Bronchial epithelial cell (primary cell): ENCODE measurements at regions not wholly inside any gene's neighbourhood (a gene's known extent, or its start where the extent isn't known, plus 50 kb on each side); places are given as distances from the start of the nearest gene placed in this dataset.

Experiments
- DNase-seq: peaks from one replicate; pipeline ENCODE4 v3.0.0-alpha.2; 2010; ENCODE audit warnings: low read depth
- FAIRE-seq: peaks from 2 replicates; lab custom pipeline; 2011; peaks lifted over from hg19 to GRCh38; lab: Jason Lieb, UNC
- H3K27me3 ChIP-seq: 2 replicates; pipeline ENCODE4 v1.5.1; 2011; ENCODE audit warnings: low read length; ENCODE audit not compliant: control insufficient read depth, insufficient read depth
- H3K36me3 ChIP-seq: 2 replicates; pipeline ENCODE4 v1.5.1; 2011; ENCODE audit warnings: low read length; ENCODE audit not compliant: control insufficient read depth, insufficient read depth
- H3K4me3 ChIP-seq: 2 replicates; pipeline ENCODE4 v1.5.1; 2011; ENCODE audit warnings: mild to moderate bottlenecking, low read depth, low read length, control low read depth
- TF ChIP-seq, protein P1 (sequence below): IDR thresholded peaks from 2 replicates; pipeline ENCODE4 v1.5.1; 2011; ENCODE audit warnings: mild to moderate bottlenecking, moderate library complexity, low read length, control low read depth, inconsistent platforms; ENCODE audit not compliant: insufficient read depth, severe bottlenecking

DNA sequence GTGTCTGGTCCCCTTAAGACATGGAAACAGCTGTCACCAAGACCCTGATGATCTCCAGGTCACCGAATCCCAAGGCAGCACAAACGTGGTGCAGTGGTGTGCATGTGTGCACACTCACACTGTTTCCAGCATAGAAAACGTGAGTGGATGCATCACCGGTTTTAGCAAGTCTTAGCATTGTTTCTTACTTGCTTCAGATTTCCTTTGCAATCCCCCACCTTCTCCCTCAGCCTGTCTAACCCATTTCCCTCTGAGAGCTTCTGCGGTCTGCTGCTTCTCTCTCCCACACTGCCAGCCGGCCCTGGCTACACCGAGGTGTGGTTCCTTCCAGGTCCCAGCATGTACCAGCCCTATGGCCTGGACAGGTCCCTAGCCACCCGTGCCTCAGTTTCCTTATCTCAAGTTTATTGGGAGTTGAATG lies 343.4 kb upstream of the HS6ST1 start:
- no peak for DNase-seq
- no peak overlapping the region for H3K4me3 ChIP-seq
- FAIRE-seq = no peak
- no peaks in the 10 kb centered on the region for H3K27me3 ChIP-seq
- H3K36me3 ChIP-seq = no peaks in the 10 kb centered on the region
- TF ChIP-seq, protein P1, sequence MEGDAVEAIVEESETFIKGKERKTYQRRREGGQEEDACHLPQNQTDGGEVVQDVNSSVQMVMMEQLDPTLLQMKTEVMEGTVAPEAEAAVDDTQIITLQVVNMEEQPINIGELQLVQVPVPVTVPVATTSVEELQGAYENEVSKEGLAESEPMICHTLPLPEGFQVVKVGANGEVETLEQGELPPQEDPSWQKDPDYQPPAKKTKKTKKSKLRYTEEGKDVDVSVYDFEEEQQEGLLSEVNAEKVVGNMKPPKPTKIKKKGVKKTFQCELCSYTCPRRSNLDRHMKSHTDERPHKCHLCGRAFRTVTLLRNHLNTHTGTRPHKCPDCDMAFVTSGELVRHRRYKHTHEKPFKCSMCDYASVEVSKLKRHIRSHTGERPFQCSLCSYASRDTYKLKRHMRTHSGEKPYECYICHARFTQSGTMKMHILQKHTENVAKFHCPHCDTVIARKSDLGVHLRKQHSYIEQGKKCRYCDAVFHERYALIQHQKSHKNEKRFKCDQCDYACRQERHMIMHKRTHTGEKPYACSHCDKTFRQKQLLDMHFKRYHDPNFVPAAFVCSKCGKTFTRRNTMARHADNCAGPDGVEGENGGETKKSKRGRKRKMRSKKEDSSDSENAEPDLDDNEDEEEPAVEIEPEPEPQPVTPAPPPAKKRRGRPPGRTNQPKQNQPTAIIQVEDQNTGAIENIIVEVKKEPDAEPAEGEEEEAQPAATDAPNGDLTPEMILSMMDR = no peak

DNA sequence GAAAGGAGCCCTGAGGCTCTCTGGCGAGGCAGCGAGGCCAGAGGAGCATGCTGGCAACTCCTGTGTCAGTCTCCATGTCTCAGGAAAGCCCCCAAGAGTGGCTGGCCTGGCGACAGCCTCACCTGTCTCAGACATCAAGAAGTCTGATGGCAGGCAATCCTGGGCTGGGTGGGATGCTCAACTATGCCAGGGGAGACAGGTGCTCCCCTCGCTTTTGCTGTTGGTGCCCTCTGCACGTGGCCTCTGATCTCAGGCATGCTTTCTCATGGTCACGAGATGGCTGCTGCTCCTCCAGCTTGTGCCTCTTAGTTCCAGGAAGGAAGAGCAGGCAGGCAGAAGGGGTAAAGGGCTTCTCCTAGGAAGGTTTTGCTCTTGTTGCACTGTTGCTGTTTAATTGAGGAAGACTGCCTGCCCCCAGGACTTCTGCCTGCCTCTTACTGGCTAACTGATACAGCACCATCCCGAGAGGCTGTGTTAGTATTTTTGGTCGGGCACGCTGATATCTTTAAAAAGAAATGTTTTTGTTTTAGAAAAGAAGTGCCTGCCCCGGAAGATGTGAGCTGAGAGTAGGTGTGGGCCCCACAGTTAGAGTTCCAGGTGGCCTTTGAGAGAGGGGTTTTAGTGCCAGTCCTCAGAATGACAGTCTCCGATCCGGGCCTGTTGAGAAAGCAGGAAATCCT lies 344.8 kb upstream of the HS6ST1 start:
- Histone ChIP-seq H3K36me3 (no peaks in the 10 kb centered on the region), H3K27me3 (no peaks in the 10 kb centered on the region), H3K4me3 (no peak overlapping the region)
- FAIRE-seq (no peak), DNase-seq (no peak)
- TF ChIP-seq, protein P1 = no peak

DNA sequence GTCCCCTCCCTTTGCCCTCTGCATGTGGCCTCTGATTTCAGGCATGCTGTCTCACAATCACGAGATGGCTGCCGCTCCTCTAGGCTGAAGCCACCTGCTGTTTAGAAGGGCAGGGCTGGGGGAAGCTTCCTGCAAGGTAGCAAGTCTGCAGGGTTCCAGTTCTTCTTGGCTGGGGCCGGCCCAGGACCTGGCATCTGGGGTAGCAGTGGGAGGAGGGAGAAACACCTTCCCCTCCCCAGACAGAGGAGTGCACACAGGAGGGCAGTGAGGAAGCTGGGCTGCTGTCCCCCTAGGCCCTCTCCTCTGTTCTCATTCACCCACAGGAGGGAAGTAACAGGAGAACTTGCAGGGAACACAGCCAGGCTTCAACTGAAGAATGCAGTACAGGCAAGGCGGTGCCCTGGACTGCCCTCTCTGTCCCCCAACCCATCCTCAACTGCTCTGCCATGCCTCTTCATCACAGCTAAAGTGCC lies 345.9 kb upstream of the HS6ST1 start:
- FAIRE-seq (peak; percentile 58), DNase-seq (no peak)
- H3K36me3 ChIP-seq = no peaks in the 10 kb centered on the region
- no peaks in the 10 kb centered on the region for H3K27me3 ChIP-seq
- TF ChIP-seq, protein P1 = no peak
- no peak overlapping the region for H3K4me3 ChIP-seq

DNA sequence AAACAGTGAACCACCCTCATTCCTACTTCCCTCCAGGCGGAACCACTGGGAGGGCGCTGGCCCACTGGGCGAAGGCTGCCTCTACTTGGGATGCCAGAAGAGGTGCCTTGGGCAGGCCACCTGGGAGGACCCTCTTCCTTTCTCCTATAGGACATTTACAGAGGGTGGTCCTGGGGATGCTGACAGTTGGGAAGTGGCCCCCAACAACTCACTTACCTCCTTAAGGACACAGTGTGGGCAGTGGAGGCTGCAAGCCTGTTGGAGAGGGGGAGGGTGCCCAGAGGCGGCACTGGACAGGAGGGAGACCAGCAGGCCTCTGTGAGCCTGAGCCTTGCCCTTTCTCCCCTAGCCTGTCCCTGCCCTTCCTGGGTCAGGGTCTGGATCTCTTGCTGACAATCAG lies 346.4 kb upstream of the HS6ST1 start:
- TF ChIP-seq, protein P1 = no peak
- no peak overlapping the region for H3K4me3 ChIP-seq
- H3K27me3 ChIP-seq = no peaks in the 10 kb centered on the region
- no peak for FAIRE-seq
- H3K36me3 ChIP-seq = no peaks in the 10 kb centered on the region
- no peak for DNase-seq

DNA sequence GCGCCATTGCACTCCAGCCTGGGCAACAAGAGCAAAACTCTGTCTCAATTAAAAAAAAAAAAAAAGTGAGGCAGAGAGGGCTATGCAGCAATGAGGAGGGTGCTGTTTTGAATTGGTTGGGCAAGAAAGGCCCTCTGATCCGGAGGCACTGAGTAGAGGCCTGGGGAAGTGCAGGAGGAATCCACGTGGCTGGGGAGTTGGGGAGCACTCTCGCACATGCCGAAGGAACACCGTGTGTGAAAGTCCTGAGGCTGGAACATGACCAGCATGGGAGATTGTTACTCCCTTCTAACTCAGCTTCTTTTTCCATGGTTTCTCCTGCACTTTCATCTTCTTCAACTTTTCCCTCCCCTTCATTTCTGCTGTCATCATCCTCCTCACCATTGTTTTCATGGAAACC lies 347.9 kb upstream of the HS6ST1 start:
- TF ChIP-seq, protein P1 = no peak
- DNase-seq (no peak), FAIRE-seq (no peak)
- Histone ChIP-seq H3K27me3 (no peaks in the 10 kb centered on the region), H3K4me3 (no peak overlapping the region), H3K36me3 (no peaks in the 10 kb centered on the region)

DNA sequence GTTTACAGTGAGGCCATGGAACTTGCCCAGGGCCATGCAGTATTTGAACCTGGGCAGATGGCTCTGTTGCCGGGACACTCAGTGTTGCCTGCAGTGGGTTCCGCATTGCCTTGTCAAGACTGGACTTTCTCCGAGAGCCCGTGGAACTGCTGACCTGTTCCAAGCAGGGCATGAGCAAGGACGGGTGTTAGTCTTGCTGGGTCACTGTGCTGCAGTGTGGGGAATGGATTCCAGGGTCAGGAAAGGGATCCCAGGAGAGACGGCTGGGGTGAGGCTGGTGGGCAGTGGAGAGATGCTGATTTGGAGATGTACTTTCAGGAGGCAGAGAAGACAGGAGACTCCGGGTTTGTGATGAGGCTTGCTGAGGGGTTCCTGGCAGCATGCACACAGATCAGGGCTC lies 348.7 kb upstream of the HS6ST1 start:
- Histone ChIP-seq H3K4me3 (no peak overlapping the region), H3K27me3 (no peaks in the 10 kb centered on the region), H3K36me3 (no peaks in the 10 kb centered on the region)
- TF ChIP-seq, protein P1 = no peak
- FAIRE-seq = no peak
- DNase-seq = no peak
